CMK (cell line): ENCODE measurements at regions not wholly inside any gene's neighbourhood (a gene's known extent, or its start where the extent isn't known, plus 50 kb on each side); places are given as distances from the start of the nearest gene placed in this dataset.
"Not testable (repeated sequence)": the region's sequence is repeated elsewhere in the genome, so short reads cannot be mapped to it uniquely, and the experiment has no call there.

ENCODE experiments used
- DNase-seq: peaks from one replicate; pipeline ENCODE4 v3.0.0-alpha.2; 2010; ENCODE audit warnings: low read depth

DNA sequence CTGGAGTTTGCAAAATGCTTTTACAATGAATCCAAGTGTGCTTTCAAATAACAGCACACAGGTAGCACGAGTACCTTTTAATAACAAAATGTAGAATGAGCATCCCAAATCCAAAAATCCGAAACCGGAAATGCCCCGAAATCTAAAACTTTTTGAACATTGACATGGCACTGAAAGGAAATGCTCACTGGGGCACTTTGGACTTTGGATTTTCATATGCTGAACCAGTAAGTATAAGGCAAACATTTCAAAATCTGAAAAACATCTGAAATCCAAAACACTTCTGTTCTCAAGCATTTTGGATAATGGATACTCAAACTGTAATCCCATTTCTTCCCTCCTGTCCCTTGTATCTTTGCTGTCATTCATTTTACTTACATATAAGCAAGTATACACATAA lies 50.1 kb downstream of the GCNT4 start:
- DNase-seq = no peak

DNA sequence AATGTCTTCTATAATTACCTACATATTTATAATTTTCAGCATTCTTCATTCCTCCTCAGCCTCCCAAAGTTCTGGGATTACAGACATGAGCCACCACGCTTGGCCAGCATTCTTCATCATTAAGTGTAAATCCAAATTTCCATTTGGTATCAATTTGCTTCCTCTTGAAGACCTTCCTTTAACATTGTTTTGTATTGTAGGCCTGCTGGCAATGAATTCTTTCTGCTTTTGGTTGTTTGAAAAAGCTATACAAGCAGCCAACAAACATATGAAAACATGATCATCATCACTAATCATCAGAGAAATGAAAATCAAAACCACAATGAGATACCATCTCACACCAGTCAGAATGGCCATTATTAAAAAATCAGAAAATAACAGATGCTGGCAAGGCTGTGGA lies 56.4 kb downstream of the GCNT4 start:
- DNase-seq = no peak

DNA sequence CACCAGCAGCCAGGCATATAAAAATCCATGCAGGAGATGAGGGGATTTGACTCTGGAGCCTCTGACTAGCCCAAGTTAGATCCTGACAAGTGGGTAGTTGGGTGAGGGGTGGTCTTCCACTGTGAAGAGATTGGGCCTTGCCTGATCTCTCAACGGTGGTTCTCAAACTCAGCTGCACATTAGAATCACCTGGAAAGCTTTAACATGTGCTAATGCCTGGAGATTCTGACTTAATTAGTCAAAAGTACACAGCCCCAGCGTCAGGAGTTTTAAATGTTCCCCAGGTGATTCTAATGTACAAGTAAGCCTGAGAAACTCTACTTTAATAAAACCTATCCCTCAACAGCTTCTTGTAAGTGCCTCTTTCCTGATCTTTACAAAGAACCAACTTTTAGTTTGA lies 57.5 kb downstream of the GCNT4 start:
- no peak for DNase-seq

DNA sequence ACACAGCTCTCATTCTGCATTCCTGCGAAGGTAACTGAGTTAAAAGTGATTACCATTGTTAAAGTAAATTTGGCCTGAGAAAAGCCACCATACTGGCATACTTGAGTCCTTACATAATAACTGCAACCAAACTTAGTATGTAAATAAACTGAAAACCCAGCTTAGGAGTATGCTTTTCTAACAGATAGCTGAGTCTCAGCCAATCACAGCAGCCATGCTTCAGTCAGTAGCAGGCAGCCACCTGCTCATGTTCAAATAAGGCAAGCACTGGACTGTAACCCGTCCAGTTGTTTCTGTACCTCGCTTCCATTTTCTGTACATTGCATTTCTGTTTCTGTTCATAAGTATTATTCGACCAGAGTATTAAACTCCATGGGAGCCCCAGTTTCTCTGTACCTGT lies 58.6 kb downstream of the GCNT4 start:
- no peak for DNase-seq

DNA sequence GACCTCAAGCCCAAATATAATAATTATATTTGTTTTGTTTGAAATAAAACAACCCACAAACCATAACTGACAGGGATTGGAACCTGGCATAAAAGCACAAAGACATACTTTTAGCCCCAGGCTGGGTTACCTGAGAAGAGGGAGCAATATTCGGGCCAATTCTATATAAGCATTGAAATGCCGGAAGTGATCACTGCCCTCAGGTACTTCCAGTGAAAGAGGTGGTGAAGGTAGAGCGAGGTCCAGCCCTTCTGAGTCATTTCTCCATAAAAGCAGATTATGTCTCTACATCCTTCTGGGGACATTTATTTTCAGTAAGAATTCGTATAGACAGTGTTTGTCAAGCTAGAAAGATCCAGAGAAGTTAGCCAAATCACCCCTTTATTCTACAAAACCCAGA lies 59.6 kb downstream of the GCNT4 start:
- no peak for DNase-seq

DNA sequence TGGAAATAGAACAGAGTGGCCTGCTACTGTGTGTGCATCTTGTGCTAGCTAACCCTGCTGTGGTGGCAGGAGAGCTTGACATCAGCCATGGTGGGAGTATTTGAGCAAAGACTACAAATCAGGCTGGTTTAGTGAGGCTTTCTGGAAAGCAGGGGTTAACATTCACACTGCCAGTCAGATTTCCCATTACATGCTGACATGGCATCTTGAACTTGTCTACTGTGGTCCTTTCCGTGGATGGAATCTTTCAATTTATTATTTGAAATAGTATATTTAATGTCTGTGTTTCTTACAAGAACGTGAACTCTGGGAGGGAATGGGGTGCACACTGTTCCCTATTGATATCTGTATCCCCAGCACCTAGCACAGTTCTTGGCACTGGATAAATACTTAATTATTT lies 60.8 kb downstream of the GCNT4 start:
- no peak for DNase-seq

DNA sequence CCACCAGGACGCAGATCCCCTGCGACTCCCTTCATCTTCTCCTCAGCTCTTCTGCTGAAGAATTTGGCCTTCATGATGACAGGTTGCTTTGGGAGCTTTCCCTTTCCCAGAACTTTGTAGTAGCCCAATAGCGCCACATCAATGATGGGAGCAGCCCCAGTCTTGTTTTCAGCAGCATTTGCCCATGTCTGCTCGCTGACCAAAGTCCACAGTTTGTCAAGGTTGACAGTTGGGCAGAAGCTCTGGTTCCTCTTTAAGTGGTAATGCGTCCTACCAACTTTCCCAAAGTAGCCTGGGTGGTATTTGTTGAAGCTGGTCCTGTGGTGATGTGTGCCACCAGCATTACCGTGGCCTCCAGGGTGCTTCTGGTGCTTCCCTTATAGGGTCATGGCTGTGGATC lies 62.2 kb downstream of the GCNT4 start:
- DNase-seq = no peak

DNA sequence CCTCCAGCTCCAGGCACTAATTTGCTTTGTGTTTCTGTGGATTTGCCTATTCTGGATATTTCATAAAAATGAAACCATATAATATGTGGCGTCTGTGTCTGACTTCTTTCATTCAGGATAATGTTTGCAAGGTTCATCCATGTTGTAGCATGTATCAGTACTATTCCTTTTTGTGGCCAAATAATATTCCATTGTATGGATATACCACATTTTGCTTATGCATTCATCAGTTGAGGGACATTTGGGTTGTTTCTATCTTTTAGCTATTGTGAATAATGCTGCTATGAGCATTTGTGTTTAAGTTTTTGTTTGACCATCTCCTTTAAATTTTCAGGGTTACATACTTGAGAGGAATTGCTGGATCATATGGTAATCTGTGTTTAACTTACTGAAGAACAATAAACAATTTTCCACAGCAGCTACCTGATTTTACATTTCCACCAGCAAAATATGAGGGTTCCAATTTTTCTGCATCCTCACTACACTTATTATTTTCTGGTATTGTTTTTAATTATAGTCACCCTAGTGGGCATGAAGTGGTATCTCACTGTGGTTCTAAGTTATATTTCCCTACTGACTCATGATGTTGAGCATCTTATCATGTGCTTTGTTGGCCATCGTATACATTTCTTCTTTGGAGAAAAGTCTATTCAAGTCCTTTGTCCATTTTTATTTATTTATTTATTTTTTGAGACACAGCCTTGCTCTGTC lies 63.9 kb downstream of the GCNT4 start:
- DNase-seq = no peak

DNA sequence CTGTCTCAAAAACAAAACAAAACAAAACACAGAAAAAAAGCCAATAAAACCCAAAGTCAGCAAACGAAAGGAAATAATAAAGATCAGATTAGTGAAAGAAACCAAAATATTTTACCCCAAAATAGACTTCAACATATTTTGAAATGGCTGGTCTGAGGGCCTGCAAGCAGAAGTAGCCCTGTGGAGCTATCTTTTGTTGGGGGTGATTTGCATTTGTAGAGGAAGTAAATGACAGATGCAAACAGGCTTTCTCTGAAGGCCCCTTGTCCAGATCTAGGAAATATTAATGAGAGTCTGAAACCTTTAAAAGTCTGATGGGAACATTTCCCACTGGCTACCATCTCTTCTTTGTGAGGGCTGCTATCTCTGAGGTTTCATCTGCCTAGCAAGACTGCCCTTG lies 74.0 kb downstream of the GCNT4 start:
- no peak for DNase-seq

DNA sequence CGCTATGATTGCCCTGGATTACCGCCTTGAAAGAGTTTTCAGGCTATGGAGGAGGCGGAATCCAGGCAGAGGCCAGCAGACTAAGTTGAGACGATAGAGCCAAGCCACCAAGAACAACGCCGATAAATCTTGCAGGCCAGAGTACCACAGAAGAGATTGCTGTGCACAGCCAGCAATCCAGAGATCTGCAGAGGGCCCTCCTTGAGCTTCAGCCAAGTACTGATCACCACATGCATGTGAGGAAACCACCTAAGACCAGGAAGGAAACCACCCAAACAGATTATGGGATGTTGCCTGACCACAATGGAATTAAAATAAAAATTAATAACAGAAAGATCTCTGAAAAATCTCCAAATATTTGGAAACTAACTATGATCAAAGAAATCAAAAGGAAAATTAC lies 74.9 kb downstream of the GCNT4 start:
- DNase-seq = no peak

DNA sequence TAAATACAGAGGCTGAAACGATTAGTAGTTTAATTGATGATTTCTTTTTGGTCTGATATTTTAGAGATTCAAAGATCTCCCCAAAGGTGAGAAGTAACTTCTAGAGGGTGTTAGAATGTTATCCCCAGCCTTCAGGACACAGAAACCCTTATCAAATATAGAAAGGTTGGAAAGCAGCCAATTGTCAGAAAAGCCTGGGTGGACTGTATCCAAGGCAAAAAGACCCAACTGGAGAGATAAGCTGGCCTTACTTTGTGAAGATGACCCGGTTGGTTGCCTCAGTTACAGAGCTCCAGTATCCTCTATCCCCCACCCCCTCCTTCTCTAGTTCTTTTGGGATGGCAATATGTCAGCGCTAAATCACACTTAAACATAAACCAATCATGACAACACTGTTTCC lies 75.7 kb downstream of the GCNT4 start:
- no peak for DNase-seq

DNA sequence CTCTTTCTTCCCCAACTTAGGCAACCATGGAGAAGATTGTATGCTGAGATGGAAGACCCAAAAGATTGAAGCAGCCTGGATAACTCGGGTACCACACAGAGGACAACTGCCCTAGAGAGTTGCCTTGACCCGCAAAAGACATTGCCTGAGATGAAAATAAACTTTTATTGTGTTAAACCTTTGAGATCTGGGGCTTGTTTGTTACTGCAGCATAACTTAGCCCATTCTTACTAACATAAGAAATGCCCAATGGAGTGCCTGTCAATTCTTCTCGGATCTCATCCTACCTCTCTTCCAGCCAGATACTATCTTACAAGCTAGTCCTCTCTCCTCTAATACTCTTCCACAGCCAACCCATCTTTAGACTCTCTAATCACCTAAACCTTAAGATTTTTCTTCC lies 76.8 kb downstream of the GCNT4 start:
- DNase-seq = no peak

DNA sequence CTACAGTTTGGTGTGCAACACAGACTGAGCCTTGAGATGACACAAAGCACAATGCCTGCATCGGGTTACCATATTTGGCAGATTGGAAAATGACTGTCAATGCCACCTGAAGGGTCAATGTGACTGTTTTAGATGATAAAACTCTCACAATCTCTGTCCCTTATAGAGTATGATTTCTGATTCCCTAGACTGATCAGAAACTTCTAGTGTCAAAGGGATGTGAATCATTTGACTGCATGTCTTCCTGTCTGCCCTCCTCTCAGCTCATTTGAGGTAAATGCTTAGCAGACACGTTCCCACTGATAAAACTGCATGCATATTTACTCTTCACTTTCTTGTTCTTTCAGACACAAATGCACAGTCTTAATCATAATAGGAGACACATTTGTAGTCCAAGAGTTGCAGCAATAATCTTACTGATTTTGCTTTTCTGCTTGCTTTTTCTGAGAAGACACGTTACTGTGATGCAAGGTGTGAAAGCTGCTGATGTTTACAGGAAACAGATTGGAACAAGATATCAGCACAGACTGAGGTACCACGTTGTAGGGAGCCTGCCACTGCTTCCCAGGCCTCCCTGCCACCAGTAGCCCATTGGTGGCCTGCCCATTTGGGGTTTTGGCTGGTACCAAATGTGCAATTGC lies 77.8 kb downstream of the GCNT4 start:
- no peak for DNase-seq

DNA sequence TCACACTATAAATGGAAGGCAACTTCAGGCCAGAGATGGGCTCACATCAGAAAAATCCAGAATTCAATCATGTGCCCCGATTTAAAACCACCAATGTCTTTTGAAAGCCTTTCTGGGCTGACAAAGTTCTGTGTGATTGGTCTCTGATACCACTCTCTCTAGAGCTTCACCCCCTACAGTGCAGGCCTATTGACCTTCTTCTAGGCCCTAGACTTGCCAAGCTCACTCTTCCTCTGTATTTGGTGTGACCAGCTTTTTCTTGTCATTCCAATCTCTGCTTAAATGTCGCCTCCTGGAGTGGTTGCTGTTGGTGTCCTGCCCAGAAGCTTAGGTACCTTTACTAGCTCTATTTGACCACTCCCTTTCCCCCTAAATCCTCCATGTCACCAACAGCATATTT lies 78.7 kb downstream of the GCNT4 start:
- no peak for DNase-seq

DNA sequence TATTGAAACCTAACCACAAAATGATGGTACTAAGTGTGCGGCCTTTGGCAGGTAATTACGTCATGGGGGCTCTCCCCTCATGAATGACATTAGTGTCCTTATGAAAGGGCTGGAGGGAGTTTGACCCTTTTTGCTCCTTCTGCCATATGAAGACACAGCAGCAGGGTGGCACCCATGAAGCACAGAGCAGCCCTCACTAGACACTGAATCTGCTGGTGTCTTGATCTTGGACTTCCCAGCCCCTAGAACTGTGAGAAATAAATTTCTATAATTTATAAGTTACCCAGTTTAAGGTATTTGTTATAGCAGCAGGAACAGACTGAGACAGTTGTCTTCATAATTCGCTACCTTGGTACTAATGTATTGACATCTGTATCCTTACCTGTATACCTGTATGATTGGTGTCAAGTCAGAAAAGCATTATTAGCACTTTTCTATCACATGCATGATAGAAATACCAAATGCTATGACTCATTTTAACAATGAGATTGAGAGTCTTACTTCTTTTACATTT lies 80.4 kb downstream of the GCNT4 start:
- DNase-seq = no peak

DNA sequence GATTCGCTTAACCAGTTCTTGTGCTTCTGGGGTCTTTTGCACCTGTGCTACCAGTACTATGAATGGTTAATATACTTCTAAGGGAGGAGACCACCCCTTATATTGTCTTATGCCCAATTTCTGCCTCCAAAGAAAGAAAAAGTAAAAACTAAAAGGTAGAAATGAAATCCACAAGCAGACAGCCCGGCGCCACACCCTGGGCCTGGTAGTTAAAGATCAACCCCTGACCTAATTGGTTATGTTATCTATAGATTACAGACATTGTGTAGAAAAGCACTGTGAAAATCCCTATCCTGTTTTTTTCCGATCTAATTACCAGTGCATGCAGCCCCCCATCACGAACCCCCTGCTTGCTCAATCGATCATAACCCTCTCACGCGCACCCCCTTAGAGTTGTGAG lies 81.5 kb downstream of the GCNT4 start:
- DNase-seq = not testable (repeated sequence)

DNA sequence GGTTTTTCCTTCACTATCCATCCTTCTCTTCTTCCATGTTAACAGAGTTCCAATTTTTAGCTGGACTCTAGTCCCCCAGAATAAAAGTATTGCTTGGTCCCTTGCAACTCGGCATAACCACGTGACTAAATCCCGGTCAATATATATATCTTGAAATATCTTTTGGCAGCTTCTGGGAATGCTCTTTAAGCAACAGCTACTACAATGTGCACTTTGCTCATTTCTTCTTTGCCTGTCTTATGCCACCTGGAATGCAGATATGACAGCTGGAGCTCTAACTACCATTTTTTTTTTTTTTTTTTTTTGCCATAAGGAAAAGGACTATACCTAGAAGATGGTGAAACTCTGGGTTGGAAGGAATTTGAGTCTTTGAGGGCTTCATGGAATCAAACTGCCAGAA lies 82.6 kb downstream of the GCNT4 start:
- no peak for DNase-seq

DNA sequence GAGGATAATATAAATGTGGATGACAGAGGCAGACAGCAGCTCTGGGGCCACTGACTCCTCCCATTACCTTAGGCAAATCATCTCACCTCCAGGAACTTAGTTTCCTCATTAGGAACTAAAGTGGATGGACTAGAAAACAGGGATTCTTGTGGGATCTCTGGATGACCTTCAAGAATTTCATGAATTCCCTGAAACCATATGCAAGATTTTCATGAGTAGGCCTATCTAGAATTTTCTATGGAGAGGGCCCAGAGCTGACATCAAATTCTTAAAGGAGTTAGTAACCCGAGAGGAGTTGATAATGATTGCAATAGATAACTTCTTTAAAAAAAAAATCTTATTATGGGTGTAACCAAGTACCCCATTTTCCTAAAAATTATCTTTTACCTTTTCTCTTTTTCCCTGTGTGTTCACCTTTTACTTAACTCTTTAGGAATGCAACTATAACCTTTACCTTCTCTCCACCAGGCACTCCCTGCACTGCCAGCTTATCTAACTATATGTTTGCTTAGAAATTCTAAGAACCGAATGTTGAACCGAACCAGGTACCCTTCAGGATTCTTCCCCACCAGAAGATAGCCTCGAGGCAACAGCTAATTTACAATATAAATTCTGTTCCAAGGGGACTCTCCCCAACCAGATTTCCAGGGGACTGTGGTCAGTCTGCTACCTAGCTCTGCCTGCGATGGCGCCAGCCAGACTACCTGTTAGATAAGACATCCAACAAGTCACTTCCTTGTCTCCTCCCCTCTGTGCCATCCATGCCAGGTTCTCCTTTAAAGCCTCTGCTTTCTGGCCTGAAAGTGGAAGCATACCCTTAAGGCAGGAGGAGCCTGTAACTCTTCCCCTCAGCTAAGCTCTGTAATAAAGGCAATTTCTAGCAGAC lies 86.0 kb downstream of the GCNT4 start:
- DNase-seq = no peak

DNA sequence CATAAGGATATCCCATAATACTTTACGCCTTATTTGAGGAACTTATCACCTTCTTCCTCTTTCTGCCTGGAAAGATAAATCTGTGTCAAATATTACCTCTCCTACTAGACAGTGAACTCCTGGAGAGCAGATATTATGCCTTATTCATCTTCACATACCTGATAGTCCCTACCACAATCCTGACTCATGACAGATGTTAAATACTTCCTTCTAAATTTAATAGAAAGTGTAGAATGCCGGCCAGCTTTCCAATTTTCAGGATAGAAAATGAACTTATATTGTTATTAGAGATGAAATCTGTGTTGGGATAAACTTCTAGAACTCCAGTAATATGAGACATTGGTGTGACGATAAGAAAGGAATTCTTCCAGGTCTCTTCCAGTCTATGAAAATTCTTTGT lies 89.0 kb downstream of the GCNT4 start:
- DNase-seq = no peak

DNA sequence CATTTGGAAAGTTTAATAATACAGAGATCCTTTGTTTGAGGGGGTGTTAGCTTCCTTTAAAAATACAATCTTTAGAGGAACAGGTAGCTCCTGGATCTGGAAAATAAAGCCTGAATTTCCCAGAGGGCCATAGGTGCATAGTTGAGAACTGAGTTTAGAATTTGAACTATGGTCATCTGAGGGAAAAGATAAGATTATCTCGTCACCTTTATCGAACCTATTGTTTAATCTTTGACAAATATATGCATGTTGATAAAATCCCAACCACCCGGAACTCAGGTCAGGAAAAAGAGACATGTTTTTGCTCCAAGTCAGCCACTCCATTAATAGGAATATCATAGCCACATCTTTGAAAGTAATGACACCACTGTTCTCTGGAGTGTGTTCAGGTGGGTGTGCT lies 91.7 kb upstream of the FAM169A start:
- DNase-seq = no peak

DNA sequence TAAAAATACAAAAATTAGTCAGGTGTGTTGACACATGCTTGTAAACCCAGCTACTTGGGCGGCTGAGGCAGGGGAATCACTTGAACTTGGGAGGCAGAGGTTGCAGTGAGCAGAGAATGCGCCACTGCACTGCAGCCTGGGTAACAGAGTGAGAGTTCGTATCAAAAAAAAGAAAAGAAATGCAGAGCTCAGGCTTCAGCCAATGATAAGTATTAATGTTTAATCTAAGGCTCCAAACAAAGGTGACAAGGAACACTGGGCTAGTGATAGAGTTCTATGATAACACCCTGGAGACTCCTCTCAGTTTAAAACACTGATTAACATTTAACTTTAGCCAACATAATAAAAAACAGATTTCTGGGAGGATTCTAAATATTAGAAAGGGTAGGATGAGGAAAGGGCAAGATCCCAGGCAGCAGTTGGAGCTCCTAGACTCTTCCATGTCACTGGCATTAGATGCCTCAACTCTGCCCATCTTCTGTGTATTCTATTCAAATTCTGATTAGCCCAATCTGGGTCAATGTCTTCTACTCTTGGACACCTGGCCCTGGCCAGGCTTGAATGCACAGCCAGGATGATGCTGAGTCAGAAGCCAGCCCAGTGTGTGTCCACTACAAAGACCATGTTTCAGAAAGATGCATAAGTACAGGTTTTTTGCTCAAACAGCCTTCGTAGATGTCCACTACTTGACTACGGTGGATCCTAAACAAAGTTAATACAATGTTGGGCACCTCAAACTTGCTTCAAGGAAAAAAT lies 91.0 kb upstream of the FAM169A start:
- no peak for DNase-seq

DNA sequence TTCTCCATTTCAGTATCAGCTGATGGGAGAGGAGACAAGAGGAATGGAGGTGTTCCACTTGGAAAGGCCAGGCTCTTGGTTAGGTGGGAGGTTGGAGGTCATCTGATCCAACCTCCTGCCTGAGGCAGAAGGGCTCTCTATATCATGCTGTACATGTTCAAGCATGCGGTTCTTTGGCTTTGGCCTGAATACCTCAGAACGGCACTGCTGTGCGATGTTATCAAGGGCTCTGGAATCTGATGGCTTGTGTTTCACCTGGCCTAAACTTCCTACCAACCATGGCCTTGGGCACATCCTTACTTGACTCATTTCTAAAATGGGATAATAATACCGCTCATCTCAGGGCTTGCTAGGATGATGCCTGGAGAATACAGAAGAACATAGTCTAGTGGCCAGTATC lies 90.1 kb upstream of the FAM169A start:
- DNase-seq = no peak
